Right lobe of liver (tissue), 4 donors: ENCODE measurements at regions not wholly inside any gene's neighbourhood (a gene's known extent, or its start where the extent isn't known, plus 50 kb on each side); places are given as distances from the start of the nearest gene placed in this dataset.

Experiments
- POLR2A ChIP-seq: fragments of 450-650 bp; IDR thresholded peaks from one replicate; pipeline ENCODE4 v1.6.1; 2017; ENCODE audit warnings: antibody characterized with exemption, mild to moderate bottlenecking
- TF ChIP-seq, protein P1 (sequence below), 4 donors: fragments of 200-600 bp in 3 of 4; fragments of 450-650 bp in 1 of 4; IDR thresholded peaks; one replicate each; pipeline versions ENCODE4 v1.5.1 to v1.8.0; 2016 to 2022; ENCODE audit warnings: antibody characterized with exemption in 4 of 4, mild to moderate bottlenecking in 2 of 4
- donor health status: DM: no; HTN: no; CAD: no.
- donor health status: DM: no; HTN: no; CAD: no.
- donor health status: DM: no; HTN: yes; CAD: no.

DNA sequence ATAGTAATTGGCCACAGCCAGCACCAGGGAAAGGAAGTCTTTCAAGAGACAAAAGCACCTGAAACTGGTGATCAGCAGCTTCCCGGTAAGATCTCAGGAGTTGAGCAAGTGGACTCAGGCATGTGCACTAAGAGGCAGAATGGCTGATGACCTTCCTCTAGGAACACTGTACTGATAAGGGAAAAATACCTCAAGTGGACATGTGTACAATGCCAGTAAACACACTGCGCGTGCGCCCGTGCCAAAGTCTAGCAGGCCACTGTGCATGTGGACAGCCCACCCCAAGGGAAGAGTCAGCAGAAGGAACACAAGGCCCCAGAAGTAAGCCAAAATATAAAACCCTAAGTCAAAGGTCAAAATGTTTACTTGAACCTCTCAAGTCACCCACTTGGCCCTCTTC lies 423.0 kb downstream of the TUSC1 start:
- no peak for TF ChIP-seq POLR2A
- TF ChIP-seq, protein P1, sequence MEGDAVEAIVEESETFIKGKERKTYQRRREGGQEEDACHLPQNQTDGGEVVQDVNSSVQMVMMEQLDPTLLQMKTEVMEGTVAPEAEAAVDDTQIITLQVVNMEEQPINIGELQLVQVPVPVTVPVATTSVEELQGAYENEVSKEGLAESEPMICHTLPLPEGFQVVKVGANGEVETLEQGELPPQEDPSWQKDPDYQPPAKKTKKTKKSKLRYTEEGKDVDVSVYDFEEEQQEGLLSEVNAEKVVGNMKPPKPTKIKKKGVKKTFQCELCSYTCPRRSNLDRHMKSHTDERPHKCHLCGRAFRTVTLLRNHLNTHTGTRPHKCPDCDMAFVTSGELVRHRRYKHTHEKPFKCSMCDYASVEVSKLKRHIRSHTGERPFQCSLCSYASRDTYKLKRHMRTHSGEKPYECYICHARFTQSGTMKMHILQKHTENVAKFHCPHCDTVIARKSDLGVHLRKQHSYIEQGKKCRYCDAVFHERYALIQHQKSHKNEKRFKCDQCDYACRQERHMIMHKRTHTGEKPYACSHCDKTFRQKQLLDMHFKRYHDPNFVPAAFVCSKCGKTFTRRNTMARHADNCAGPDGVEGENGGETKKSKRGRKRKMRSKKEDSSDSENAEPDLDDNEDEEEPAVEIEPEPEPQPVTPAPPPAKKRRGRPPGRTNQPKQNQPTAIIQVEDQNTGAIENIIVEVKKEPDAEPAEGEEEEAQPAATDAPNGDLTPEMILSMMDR (IDR thresholded peaks at IDR 0.05) = no peak
